HG02678 (cell line): ENCODE measurements at regions not wholly inside any gene's neighbourhood (a gene's known extent, or its start where the extent isn't known, plus 50 kb on each side); places are given as distances from the start of the nearest gene placed in this dataset.
"Not testable (repeated sequence)": the region's sequence is repeated elsewhere in the genome, so short reads cannot be mapped to it uniquely, and the experiment has no call there.

Source experiments
- ATAC-seq: cut with Tn5 transposase; IDR thresholded peaks from one replicate; pipeline ENCODE4 v1.9.1; 2021; ENCODE audit warnings: mild to moderate bottlenecking, moderate library complexity; ENCODE audit not compliant: unreplicated experiment

DNA sequence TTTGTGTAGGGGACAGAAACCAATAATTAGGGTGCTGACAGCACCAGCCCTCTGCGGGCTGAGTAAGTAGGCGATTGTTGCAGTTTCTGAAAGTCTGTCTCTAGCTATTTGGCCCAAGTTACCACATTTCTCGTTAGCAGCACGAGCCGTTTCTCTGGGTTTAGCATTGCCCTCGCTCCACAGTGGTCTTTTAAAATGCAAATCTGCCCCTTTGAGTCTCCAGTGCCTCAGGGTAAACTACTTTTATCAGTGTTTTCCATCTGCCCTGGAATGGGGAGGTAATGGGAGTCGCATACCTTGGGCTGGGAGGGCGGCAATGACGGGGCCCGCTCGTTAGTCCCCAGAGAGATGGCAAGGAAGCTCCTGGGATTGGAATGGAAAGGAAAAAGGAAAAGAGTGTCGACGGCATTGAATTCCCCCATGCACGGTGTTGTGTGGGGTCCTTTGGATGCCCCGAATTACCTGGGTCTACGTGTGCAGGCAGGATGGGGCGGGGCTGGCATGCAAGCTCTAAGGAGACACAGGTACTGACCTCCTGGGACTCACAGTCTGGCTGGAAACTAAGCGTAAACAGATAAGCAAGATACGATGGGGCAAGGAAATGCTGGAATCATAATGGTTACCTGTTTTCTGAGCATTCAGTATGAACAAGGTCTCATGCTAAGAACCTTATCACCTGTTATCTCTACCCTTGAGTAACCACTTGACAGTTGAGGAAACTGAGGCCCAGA lies 131.8 kb upstream of the MAP1LC3B2 start:
- ATAC-seq, result no peak

GRCh38 chr12:116429826-116430360 lies 129.3 kb upstream of the MAP1LC3B2 start:
- no peak for ATAC-seq

GRCh38 chr12:116430911-116431565 lies 128.1 kb upstream of the MAP1LC3B2 start:
- no peak for ATAC-seq

DNA sequence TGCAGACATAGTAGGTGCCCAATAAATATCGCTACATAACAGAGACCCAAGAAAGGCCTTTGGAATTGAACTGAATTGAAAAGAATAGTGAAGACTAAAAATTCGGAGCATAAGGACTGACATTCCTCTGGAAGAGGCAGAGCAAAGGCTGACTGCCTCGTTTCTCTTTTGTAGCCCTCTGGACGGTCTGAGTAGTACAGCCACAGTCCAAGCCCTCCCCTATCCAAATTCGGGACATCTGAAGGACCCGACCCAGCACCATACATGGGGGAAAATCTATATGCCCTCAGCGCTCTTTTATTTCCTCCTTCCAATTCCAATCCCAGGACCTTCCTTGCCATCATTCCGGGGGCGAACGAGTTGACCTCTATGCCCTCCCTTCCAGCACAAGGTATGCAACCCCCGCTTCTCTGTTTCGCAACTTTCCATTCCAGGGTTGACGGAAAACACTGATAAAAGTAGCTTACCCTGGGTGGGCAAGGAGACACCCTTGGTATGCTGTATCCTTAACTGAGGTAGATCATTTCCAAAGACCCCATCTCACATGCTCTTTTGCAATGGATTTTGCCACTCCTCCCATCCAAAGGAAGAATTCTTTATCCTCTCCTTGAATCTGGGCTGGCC lies 127.4 kb upstream of the MAP1LC3B2 start:
- ATAC-seq, result no peak

- ATAC-seq, result no peak
Observed at GRCh38 chr12:116432314-116432750, 126.8 kb upstream of the MAP1LC3B2 start.

DNA sequence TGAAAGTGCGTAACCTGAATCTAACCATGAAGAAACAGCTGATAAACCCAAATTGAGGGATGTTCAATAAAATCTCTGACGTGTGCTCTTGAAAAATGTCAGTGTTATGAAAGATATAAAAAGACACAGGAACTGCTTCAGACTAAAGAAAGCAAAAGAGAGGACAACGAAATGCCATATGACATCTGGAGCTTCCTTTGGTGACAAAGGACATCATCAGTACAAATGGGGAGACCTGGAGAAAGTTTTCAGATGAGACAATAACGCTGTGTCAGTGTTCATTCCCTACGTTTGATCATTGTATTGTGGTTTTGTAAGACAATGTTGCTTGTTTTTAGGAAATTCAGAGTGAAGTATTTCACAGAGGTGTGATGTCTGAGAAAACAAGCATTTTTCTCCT lies 125.9 kb upstream of the MAP1LC3B2 start:
- no peak for ATAC-seq

DNA sequence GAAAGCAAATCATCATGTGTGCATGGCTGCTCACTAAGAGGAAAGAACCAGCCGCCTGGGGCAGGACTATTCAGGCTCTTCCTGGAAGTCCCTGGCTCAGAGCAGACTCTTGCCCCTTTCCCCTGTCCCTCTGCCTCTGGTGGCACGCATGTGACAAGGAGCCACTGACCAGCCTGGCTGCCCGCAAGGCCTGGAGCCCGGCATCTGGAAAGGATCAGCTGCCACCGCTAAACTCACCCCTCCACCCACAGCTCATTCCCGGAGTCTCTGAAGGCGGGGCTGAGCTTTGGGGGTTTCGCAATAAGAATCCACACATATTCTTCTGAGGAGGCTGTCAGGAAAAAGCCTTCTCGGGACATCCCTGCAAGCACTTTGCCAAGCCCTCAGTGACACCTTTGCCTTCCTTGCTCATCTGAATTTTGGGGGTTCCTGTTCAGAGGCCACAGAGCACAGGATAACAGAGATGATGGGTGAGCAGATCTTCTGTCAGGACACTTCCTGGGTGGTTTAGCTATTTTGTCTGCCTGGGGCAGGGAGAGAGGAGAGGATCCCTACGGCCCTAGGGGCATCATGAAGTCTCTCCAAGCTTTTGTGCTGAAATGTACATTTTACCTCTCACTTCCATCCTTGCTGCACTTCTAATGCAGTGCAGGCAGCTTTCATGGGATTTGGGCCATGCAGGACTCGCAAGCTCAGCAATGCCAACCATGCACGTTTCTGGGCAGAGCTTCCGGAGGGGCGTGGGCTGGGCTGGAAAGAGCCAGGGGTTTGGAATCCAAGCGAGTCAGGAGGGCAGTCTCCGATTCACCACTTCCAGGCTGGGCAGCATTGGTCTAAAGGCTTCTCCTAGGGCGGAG lies 124.8 kb upstream of the MAP1LC3B2 start:
- ATAC-seq, result no peak

GRCh38 chr12:116435984-116436383 lies 123.2 kb upstream of the MAP1LC3B2 start:
- no peak for ATAC-seq

DNA sequence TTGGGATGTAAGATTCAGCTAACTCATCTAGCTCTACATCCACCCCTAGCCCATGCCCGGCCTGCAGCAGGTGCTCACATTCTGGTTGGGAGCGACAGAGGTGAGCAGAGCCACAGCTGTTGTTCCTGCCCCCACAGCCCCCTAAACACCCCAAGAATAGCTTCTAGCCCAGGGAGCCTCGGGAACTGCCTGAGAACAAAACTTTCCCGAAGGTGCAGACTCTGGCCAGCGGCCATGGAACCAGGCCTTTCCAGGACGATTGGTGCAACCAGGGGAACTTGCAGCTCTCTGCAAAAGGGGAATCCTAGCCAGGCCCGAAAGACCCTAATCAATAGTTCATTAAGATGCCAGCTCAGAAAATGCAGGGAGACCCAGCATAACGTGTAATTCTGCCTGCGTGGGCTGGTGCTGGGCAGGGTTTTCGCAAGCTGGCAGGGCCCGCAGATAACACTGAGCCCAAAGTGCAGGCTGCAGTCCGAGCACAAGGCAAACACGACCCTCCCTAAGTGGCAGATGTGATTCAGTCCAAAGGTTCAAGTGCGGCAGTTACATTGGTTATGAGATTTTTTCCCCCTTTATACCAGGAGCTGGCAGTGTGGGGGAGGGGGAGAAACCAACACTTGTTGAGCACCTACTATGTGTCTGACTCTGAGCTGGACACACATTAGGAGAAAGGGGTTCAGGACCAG lies 122.5 kb upstream of the MAP1LC3B2 start:
- no peak for ATAC-seq

DNA sequence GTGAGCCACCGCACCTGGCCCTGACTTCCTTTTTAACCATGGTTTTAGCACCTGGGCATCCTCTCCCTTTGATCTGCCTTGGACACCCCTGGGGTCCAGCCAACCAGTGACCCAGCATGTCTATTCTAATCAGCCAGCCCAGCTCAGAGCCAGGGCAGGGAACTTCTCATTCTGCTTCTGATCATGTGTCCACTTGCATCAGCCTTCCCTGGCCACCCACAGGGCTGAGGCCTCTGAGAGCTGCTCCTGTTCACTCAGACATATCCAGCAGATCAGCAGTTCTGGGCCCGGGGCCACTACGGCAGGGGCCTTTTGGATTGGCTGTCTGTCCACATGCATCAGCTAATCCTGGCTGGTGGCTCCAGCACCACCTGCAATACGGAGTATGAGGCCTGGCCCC lies 117.9 kb upstream of the MAP1LC3B2 start:
- no peak for ATAC-seq

DNA sequence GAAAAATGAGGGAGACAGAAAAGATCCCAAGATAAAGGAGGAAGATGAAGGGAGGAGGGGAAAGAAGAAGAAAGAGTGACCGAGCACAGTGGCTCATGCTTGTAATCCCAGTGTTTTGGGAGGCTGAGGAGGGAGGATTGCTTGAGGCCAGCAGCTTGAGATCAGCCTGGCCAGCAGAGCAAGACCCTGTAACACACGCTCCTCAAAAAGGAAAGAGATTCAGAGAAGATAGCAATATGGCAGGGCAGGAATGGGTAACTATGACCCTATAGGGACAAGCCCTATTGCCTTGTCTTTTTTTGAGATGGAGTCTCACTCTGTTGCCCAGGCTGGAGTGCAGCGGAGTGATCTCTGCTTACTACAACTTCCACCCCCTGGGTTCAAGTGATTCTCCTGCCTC lies 116.9 kb upstream of the MAP1LC3B2 start:
- no peak for ATAC-seq

DNA sequence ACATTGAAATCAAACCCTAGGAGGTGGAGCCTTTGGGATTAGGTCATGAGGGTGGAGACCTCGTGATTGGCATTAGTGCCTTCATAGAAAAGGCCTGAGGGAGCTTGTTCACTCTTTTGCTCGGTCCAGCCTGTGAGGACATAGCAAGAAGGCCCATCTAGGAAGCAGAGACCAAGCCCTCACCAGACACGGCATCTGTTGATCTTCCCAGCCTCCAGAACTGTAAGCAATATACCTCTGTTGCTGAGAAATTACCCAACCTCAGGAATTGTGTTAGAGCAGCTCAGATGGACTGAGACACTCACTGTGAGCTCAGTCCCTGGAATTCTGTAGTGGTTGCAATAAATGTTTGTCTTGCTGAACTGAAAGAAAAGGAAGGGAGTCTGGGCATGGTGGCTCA lies 116.2 kb upstream of the MAP1LC3B2 start:
- no peak for ATAC-seq

- ATAC-seq, result no peak
Observed at GRCh38 chr12:116443821-116444589, 115.2 kb upstream of the MAP1LC3B2 start.

DNA sequence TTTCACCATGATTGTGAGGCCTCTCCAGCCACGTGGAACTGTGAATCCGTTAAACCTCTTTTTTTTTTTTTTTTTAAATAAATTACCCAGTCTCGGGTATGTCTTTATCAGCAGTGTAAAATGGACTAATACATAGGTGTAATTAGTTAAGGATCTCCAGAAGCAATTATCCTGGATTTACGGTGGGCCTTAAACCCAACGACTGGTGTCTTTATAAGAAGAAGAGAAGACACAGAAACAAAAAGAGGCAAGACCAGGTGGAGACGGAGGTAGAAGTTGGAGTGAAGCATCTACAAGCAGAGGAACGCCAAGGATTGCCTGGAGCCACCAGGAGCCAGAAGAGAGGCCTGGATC lies 114.6 kb upstream of the MAP1LC3B2 start:
- no peak for ATAC-seq

GRCh38 chr12:116448165-116448739 lies 110.9 kb upstream of the MAP1LC3B2 start:
- ATAC-seq, result no peak

DNA sequence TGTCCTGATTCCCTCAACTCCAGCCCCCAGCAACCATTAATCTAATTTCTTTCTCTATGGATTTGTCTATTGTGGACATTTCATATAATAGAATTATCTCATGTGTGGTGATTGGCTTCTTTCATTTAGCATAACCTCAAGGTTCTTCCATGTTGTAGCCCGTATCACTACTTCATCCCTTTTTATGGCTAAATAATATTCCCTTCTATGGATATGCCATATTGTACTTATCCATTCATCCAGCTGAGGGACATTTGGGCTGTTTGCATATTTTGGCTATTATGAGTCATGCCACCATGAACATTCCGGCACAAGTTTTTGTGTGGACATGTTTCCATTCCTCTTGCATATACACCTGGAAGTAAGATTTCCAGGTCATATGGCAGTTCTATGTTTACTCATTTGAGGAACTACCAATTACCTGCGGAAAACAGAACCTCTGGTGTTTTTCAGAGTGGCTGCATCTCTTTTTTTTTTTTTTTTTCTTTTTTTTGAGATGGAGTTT lies 108.7 kb upstream of the MAP1LC3B2 start:
- ATAC-seq, result no peak

GRCh38 chr12:116452975-116453374 lies 106.2 kb upstream of the MAP1LC3B2 start:
- not testable (repeated sequence) for ATAC-seq

- no peak for ATAC-seq
Observed at GRCh38 chr12:116453631-116454030, 105.5 kb upstream of the MAP1LC3B2 start.

DNA sequence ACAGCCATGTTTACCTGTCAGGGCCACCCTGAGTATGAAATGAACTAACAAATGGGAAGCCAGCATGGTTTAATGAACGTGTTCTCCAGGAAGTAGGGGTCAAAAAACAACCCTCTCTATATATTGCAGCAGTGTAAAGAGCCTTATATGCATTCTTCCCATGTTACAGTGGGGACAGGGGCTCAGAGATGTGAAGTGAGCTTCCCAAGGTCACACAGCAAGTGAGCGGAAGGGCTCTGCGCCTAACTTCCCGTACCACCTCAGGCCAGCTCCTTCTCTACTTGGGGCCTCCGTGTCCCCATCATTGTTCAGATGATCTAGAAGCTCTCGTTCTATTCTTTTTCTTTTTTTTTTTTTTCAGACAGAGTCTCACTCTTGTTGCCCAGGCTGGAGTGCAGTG lies 105.1 kb upstream of the MAP1LC3B2 start:
- ATAC-seq, result no peak
